IPS-18c (cell line): ENCODE measurements at regions not wholly inside any gene's neighbourhood (a gene's known extent, or its start where the extent isn't known, plus 50 kb on each side); places are given as distances from the start of the nearest gene placed in this dataset.

Experiments
- H3K4me3 ChIP-seq: 2 replicates; pipeline ENCODE4 v1.7.0; 2013; ENCODE audit warnings: low read depth, mild to moderate bottlenecking, low read length, moderate library complexity; ENCODE audit not compliant: insufficient read depth
- H3K9me3 ChIP-seq: one replicate; pipeline ENCODE4 v1.6.1; 2013; ENCODE audit warnings: mild to moderate bottlenecking, low read length, moderate library complexity; ENCODE audit not compliant: control insufficient read depth, insufficient read depth

GRCh38 chr6:18579166-18579565 is 192.0 kb downstream of the RNF144B start:
- H3K4me3 ChIP-seq, result no peak overlapping the region
- H3K9me3 ChIP-seq, result no peaks in the 10 kb centered on the region

- Histone ChIP-seq H3K4me3 (no peak overlapping the region), H3K9me3 (no peaks in the 10 kb centered on the region)
These were observed 192.7 kb downstream of the RNF144B start for GRCh38 chr6:18579869-18580268.

GRCh38 chr6:18584372-18584771 is 197.2 kb downstream of the RNF144B start:
- H3K9me3 ChIP-seq, result no peaks in the 10 kb centered on the region
- H3K4me3 ChIP-seq, result no peak overlapping the region

GRCh38 chr6:18585032-18585573 is 198.0 kb downstream of the RNF144B start:
- H3K4me3 ChIP-seq, result no peak overlapping the region

GRCh38 chr6:18586133-18586532 is 199.0 kb downstream of the RNF144B start:
- no peaks in the 10 kb centered on the region for H3K9me3 ChIP-seq
- H3K4me3 ChIP-seq, result no peak overlapping the region

More at GRCh38 chr6:18585032-18585573, 198.0 kb downstream of the RNF144B start:
- no peaks in the 10 kb centered on the region for H3K9me3 ChIP-seq

- H3K9me3 ChIP-seq, result no peaks in the 10 kb centered on the region
- H3K4me3 ChIP-seq, result no peak overlapping the region
These were observed 208.8 kb downstream of the RNF144B start for GRCh38 chr6:18595774-18596530.

- Histone ChIP-seq H3K9me3 (no peaks in the 10 kb centered on the region), H3K4me3 (no peak overlapping the region)
These were observed 209.3 kb downstream of the RNF144B start for GRCh38 chr6:18596531-18596835.

- H3K4me3 ChIP-seq, result no peak overlapping the region
- no peaks in the 10 kb centered on the region for H3K9me3 ChIP-seq
These were observed 211.6 kb downstream of the RNF144B start for GRCh38 chr6:18598551-18599264.

- no peak overlapping the region for H3K4me3 ChIP-seq
- H3K9me3 ChIP-seq, result no peaks in the 10 kb centered on the region
These were observed 213.1 kb downstream of the RNF144B start for GRCh38 chr6:18600255-18600654.

- Histone ChIP-seq H3K4me3 (no peak overlapping the region), H3K9me3 (no peaks in the 10 kb centered on the region)
These were observed 214.4 kb downstream of the RNF144B start for GRCh38 chr6:18601516-18602020.

- Histone ChIP-seq H3K4me3 (no peak overlapping the region), H3K9me3 (no peaks in the 10 kb centered on the region)
These were observed 215.8 kb downstream of the RNF144B start for GRCh38 chr6:18602931-18603330.

GRCh38 chr6:18603361-18603760 is 216.2 kb downstream of the RNF144B start:
- Histone ChIP-seq H3K4me3 (no peak overlapping the region), H3K9me3 (no peaks in the 10 kb centered on the region)

- H3K9me3 ChIP-seq, result no peaks in the 10 kb centered on the region
- H3K4me3 ChIP-seq, result no peak overlapping the region
These were observed 218.7 kb downstream of the RNF144B start for GRCh38 chr6:18605841-18606240.

GRCh38 chr6:18609715-18610114 is 222.6 kb downstream of the RNF144B start:
- no peak overlapping the region for H3K4me3 ChIP-seq

GRCh38 chr6:18613319-18613925 is 226.3 kb downstream of the RNF144B start:
- no peak overlapping the region for H3K4me3 ChIP-seq

More at GRCh38 chr6:18609715-18610114, 222.6 kb downstream of the RNF144B start:
- no peaks in the 10 kb centered on the region for H3K9me3 ChIP-seq

GRCh38 chr6:18629571-18629970 is 242.4 kb downstream of the RNF144B start:
- H3K9me3 ChIP-seq, result no peaks in the 10 kb centered on the region

More at GRCh38 chr6:18613319-18613925, 226.3 kb downstream of the RNF144B start:
- no peaks in the 10 kb centered on the region for H3K9me3 ChIP-seq

GRCh38 chr6:18632670-18633410 is 245.7 kb downstream of the RNF144B start:
- Histone ChIP-seq H3K4me3 (no peak overlapping the region), H3K9me3 (no peaks in the 10 kb centered on the region)

More at GRCh38 chr6:18629571-18629970, 242.4 kb downstream of the RNF144B start:
- H3K4me3 ChIP-seq, result no peak overlapping the region
